Spleen (tissue), 7 donors: ENCODE measurements at regions not wholly inside any gene's neighbourhood (a gene's known extent, or its start where the extent isn't known, plus 50 kb on each side); places are given as distances from the start of the nearest gene placed in this dataset.

ENCODE experiments used
- POLR2AphosphoS5 ChIP-seq, 3 donors: sonication (generic); formaldehyde crosslinking; IDR thresholded peaks; one replicate each; pipeline ENCODE4 v1.5.1; 2017; ENCODE audit warnings: antibody characterized with exemption in 3 of 3
- TF ChIP-seq, protein P1 (sequence below), 11 experiments: fragments of 200-600 bp in 7 of 11; fragments of 450-650 bp in 4 of 11; sonication (generic) in 4 of 11; IDR thresholded peaks in 8 of 11; conservative IDR thresholded peaks in 3 of 11; 1 replicate in 7 of 11; 2 replicates in 4 of 11; pipeline versions ENCODE4 v1.4.0 to v1.8.0; 2016 to 2021; ENCODE audit warnings: antibody characterized with exemption in 11 of 11, inconsistent platforms in 4 of 11, mild to moderate bottlenecking in 1 of 11
- donor health status: DM: no; HTN: no; CAD: no; lungs with moderate emphysema.
- donor health status: DM: no; HTN: no; CAD: no.
- donor health status: DM: no; HTN: no; CAD: no.

DNA sequence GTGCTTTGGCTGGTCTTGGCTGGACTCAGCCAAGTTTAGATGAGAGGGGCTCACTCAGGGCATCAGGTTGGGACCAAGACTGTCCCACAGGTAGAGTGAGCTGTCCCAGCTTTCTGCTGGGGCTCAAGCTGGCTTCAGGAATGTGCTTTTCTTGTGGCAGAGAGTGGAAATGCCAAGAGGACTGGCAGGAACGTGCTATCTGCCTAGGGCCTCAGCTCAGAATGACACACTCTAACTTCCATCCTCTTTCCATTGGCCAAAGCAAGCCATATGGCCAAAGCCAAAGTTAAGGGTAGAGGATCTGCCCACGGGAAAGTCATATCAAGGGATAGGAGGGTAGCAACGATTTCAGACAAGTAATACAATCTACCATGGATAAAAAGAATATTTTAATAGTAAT lies 178.8 kb downstream of the ABHD5 start:
- TF ChIP-seq, protein P1, sequence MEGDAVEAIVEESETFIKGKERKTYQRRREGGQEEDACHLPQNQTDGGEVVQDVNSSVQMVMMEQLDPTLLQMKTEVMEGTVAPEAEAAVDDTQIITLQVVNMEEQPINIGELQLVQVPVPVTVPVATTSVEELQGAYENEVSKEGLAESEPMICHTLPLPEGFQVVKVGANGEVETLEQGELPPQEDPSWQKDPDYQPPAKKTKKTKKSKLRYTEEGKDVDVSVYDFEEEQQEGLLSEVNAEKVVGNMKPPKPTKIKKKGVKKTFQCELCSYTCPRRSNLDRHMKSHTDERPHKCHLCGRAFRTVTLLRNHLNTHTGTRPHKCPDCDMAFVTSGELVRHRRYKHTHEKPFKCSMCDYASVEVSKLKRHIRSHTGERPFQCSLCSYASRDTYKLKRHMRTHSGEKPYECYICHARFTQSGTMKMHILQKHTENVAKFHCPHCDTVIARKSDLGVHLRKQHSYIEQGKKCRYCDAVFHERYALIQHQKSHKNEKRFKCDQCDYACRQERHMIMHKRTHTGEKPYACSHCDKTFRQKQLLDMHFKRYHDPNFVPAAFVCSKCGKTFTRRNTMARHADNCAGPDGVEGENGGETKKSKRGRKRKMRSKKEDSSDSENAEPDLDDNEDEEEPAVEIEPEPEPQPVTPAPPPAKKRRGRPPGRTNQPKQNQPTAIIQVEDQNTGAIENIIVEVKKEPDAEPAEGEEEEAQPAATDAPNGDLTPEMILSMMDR (IDR thresholded peaks at IDR 0.05 in 8 of 11, conservative IDR thresholded peaks at IDR 0.05 in 3 of 11) = no peak
- no peak for TF ChIP-seq POLR2AphosphoS5 (IDR thresholded peaks at IDR 0.05)
